Liver (tissue), 8 donors: ENCODE measurements at regions not wholly inside any gene's neighbourhood (a gene's known extent, or its start where the extent isn't known, plus 50 kb on each side); places are given as distances from the start of the nearest gene placed in this dataset.

Experiments
- DNase-seq: peaks from one replicate; pipeline ENCODE4 v3.0.0-alpha.2; 2017; ENCODE audit warnings: low spot score
- H3K27ac ChIP-seq, 2 donors: one replicate each; pipeline ENCODE4 v1.7.0; 2013; ENCODE audit warnings: inconsistent platforms in 2 of 2, low read length in 2 of 2, control low read depth in 1 of 2, low read depth in 1 of 2, mild to moderate bottlenecking in 1 of 2
- H3K27me3 ChIP-seq, 4 donors: one replicate each; pipeline versions ENCODE4 v1.6.1 to v1.7.0; 2013; ENCODE audit warnings: low read length in 3 of 4, inconsistent platforms in 1 of 4, mild to moderate bottlenecking in 1 of 4, moderate library complexity in 1 of 4; ENCODE audit not compliant: control insufficient read depth in 4 of 4, insufficient read depth in 4 of 4
- H3K36me3 ChIP-seq, 4 donors: one replicate each; pipeline versions ENCODE4 v1.6.1 to v1.7.0; 2013; ENCODE audit warnings: low read length in 3 of 4, mild to moderate bottlenecking in 3 of 4, low read depth in 1 of 4, moderate library complexity in 1 of 4; ENCODE audit not compliant: control insufficient read depth in 4 of 4, insufficient read depth in 3 of 4
- H3K4me1 ChIP-seq, 4 donors: one replicate each; pipeline versions ENCODE4 v1.6.1 to v1.7.0; 2013; ENCODE audit warnings: low read length in 3 of 4, mild to moderate bottlenecking in 3 of 4, moderate library complexity in 1 of 4; ENCODE audit not compliant: control insufficient read depth in 4 of 4, insufficient read depth in 4 of 4
- H3K4me3 ChIP-seq, 3 donors: one replicate each; pipeline versions ENCODE4 v1.6.1 to v1.7.0; 2013; ENCODE audit warnings: low read length in 3 of 3, control low read depth in 1 of 3, low read depth in 1 of 3, mild to moderate bottlenecking in 1 of 3
- H3K9ac ChIP-seq, 2 donors: one replicate each; pipeline ENCODE4 v1.7.0; 2013; ENCODE audit warnings: low read length in 2 of 2, mild to moderate bottlenecking in 2 of 2, moderate library complexity in 2 of 2, control low read depth in 1 of 2, low read depth in 1 of 2
- H3K9me3 ChIP-seq, 4 donors: one replicate each; pipeline versions ENCODE4 v1.6.1 to v1.7.0; 2013; ENCODE audit warnings: low read length in 3 of 4; ENCODE audit not compliant: control insufficient read depth in 4 of 4
- CTCF ChIP-seq: fragments of 150-350 bp; IDR thresholded peaks from 2 replicates; pipeline ENCODE4 v1.5.1; 2017; ENCODE audit warnings: improper control_type of control experiment, low read depth, low read length; ENCODE audit not compliant: missing input control
- FOXA1 ChIP-seq: IDR thresholded peaks from 2 replicates; pipeline ENCODE4 v1.6.1; 2016; ENCODE audit warnings: antibody characterized with exemption
- GABPA ChIP-seq, 2 donors: IDR thresholded peaks in 1 of 2; conservative IDR thresholded peaks in 1 of 2; 2 replicates each; pipeline ENCODE4 v1.6.1; 2016; ENCODE audit warnings: antibody characterized with exemption in 2 of 2, mild to moderate bottlenecking in 1 of 2, moderate library complexity in 1 of 2
- HNF4A ChIP-seq, 2 donors: conservative IDR thresholded peaks; 2 replicates each; pipeline ENCODE4 v1.6.1; 2016; ENCODE audit warnings: antibody characterized with exemption in 2 of 2, mild to moderate bottlenecking in 2 of 2
- HNF4G ChIP-seq: IDR thresholded peaks from 2 replicates; pipeline ENCODE4 v1.6.1; 2016; ENCODE audit warnings: antibody characterized with exemption
- MAX ChIP-seq: IDR thresholded peaks from 2 replicates; pipeline ENCODE4 v1.6.1; 2016; ENCODE audit warnings: antibody characterized with exemption
- NR2F2 ChIP-seq: IDR thresholded peaks from 2 replicates; pipeline ENCODE4 v1.6.1; 2016; ENCODE audit warnings: antibody characterized with exemption
- RAD21 ChIP-seq, 2 donors: IDR thresholded peaks; 2 replicates each; pipeline ENCODE4 v1.6.1; 2016; ENCODE audit warnings: antibody characterized with exemption in 2 of 2, mild to moderate bottlenecking in 2 of 2
- SP1 ChIP-seq: IDR thresholded peaks from 2 replicates; pipeline ENCODE4 v1.6.1; 2018; ENCODE audit warnings: antibody characterized with exemption, mild to moderate bottlenecking
- YY1 ChIP-seq: IDR thresholded peaks from 2 replicates; pipeline ENCODE4 v1.6.1; 2016; ENCODE audit warnings: antibody characterized with exemption, mild to moderate bottlenecking
- WGBS: extraction: QIAGEN DNeasy Blood & Tissue Kit; methylation state at CpG from one replicate; pipeline ENCODE4 v1.1.7; 2013; 5-methylcytosine and 5-hydroxymethylcytosine counted together
- TF ChIP-seq, protein P1 (sequence below): IDR thresholded peaks from 2 replicates; pipeline ENCODE4 v1.6.1; 2016; ENCODE audit warnings: antibody characterized with exemption
- donor health status: healthy.
- donor health status: healthy.
- donor health status: healthy.
- donor health status: healthy.
- donor health status: healthy.

DNA sequence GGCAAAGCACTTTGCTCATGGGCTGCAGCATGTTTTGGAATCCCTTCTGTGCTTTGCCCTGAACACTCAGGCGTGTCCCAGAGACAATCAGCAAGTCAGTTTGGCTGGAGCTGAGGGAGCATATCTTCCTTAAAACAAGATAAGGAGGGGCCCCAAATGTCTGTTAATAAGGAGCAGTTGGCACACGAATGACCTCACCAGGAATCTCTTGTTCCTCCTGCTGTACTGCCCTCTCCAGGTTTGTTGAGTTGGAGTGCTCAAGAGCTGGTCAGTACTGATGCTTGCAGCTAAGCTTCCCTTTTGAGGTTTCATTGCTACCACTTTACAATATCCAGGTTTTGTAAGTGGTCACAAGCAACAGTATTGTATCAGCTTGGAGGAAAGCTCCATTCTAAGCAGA is 101.3 kb upstream of the EGFLAM start:
- H3K9ac ChIP-seq, result no peak overlapping the region
- H3K27me3 ChIP-seq, result peaks cover 0 to 3% (median 0%) of the 10 kb centered on the region in 4 donors
- TF ChIP-seq GABPA (IDR thresholded peaks at IDR 0.05 in 1 of 2, conservative IDR thresholded peaks at IDR 0.05 in 1 of 2) (no peak), YY1 (no peak), CTCF (no peak), MAX (no peak), NR2F2 (no peak)
- TF ChIP-seq, protein P1, sequence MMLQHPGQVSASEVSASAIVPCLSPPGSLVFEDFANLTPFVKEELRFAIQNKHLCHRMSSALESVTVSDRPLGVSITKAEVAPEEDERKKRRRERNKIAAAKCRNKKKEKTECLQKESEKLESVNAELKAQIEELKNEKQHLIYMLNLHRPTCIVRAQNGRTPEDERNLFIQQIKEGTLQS, result no peak
- no peaks in the 10 kb centered on the region for H3K36me3 ChIP-seq
- H3K27ac ChIP-seq, result no peak overlapping the region
- H3K4me1 ChIP-seq, result no peaks in the 10 kb centered on the region
- H3K4me3 ChIP-seq, result no peak overlapping the region
- no peak for DNase-seq
- H3K9me3 ChIP-seq, result no peaks in the 10 kb centered on the region
- 59% methylated on average over 2 of the region's 2 CpGs for WGBS

GRCh38 chr5:38154615-38155204 is 103.6 kb upstream of the EGFLAM start:
- H3K27ac ChIP-seq, result no peak overlapping the region
- no peak for DNase-seq
- no peak overlapping the region for H3K4me3 ChIP-seq
- no peaks in the 10 kb centered on the region for H3K36me3 ChIP-seq
- no peaks in the 10 kb centered on the region for H3K4me1 ChIP-seq
- TF ChIP-seq HNF4G, result no peak
- no peak for TF ChIP-seq FOXA1
- peak; percentile 26 to 27 for TF ChIP-seq HNF4A (conservative IDR thresholded peaks at IDR 0.05)
- TF ChIP-seq SP1, result no peak
- no peak for TF ChIP-seq YY1
- H3K27me3 ChIP-seq, result peaks cover 0 to 3% (median 0%) of the 10 kb centered on the region in 4 donors
- WGBS, result 41% methylated on average over 1 of the region's 1 CpG
- no peak overlapping the region for H3K9ac ChIP-seq
- H3K9me3 ChIP-seq, result no peaks in the 10 kb centered on the region

DNA sequence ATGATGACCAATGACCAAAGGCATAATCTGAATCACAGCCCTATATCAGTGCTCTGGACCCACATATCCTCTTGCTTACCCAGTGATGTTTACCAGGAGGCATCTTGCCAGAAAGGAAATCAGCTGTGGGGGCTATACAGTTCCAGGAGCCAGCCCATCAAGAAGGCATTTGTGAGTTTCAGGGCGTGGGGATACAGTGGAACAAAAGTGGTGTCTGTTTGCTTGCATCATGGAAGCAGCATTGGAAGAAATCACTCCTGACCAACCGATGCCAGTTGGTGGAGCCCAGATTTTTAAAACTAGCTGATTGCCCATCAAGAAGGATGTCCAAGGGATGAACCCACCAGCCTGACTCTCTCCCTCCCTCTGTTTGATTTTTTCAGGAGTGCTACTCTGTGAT is 106.5 kb upstream of the EGFLAM start:
- no peak for TF ChIP-seq CTCF
- TF ChIP-seq RAD21 (IDR thresholded peaks at IDR 0.05), result no peak
- no peak for TF ChIP-seq MAX
- Histone ChIP-seq H3K9me3 (no peaks in the 10 kb centered on the region), H3K27me3 (peaks cover 0 to 3% (median 0%) of the 10 kb centered on the region in 4 donors), H3K27ac (no peak overlapping the region), H3K36me3 (no peaks in the 10 kb centered on the region), H3K9ac (no peak overlapping the region), H3K4me1 (no peaks in the 10 kb centered on the region), H3K4me3 (no peak overlapping the region)
- no peak for DNase-seq
- 70% methylated on average over 2 of the region's 2 CpGs for whole genome bisulfite sequencing
